Liver (tissue), 8 donors: ENCODE measurements at regions not wholly inside any gene's neighbourhood (a gene's known extent, or its start where the extent isn't known, plus 50 kb on each side); places are given as distances from the start of the nearest gene placed in this dataset.

ENCODE experiments used
- DNase-seq: peaks from one replicate; pipeline ENCODE4 v3.0.0-alpha.2; 2017; ENCODE audit warnings: low spot score
- H3K27ac ChIP-seq, 2 donors: one replicate each; pipeline ENCODE4 v1.7.0; 2013; ENCODE audit warnings: inconsistent platforms in 2 of 2, low read length in 2 of 2, control low read depth in 1 of 2, low read depth in 1 of 2, mild to moderate bottlenecking in 1 of 2
- H3K27me3 ChIP-seq, 4 donors: one replicate each; pipeline versions ENCODE4 v1.6.1 to v1.7.0; 2013; ENCODE audit warnings: low read length in 3 of 4, inconsistent platforms in 1 of 4, mild to moderate bottlenecking in 1 of 4, moderate library complexity in 1 of 4; ENCODE audit not compliant: control insufficient read depth in 4 of 4, insufficient read depth in 4 of 4
- H3K36me3 ChIP-seq, 4 donors: one replicate each; pipeline versions ENCODE4 v1.6.1 to v1.7.0; 2013; ENCODE audit warnings: low read length in 3 of 4, mild to moderate bottlenecking in 3 of 4, low read depth in 1 of 4, moderate library complexity in 1 of 4; ENCODE audit not compliant: control insufficient read depth in 4 of 4, insufficient read depth in 3 of 4
- H3K4me1 ChIP-seq, 4 donors: one replicate each; pipeline versions ENCODE4 v1.6.1 to v1.7.0; 2013; ENCODE audit warnings: low read length in 3 of 4, mild to moderate bottlenecking in 3 of 4, moderate library complexity in 1 of 4; ENCODE audit not compliant: control insufficient read depth in 4 of 4, insufficient read depth in 4 of 4
- H3K4me3 ChIP-seq, 3 donors: one replicate each; pipeline versions ENCODE4 v1.6.1 to v1.7.0; 2013; ENCODE audit warnings: low read length in 3 of 3, control low read depth in 1 of 3, low read depth in 1 of 3, mild to moderate bottlenecking in 1 of 3
- H3K9ac ChIP-seq, 2 donors: one replicate each; pipeline ENCODE4 v1.7.0; 2013; ENCODE audit warnings: low read length in 2 of 2, mild to moderate bottlenecking in 2 of 2, moderate library complexity in 2 of 2, control low read depth in 1 of 2, low read depth in 1 of 2
- H3K9me3 ChIP-seq, 4 donors: one replicate each; pipeline versions ENCODE4 v1.6.1 to v1.7.0; 2013; ENCODE audit warnings: low read length in 3 of 4; ENCODE audit not compliant: control insufficient read depth in 4 of 4
- ATF3 ChIP-seq: IDR thresholded peaks from 2 replicates; pipeline ENCODE4 v1.6.1; 2016; ENCODE audit warnings: antibody characterized with exemption
- EGR1 ChIP-seq, 2 donors: IDR thresholded peaks; 2 replicates each; pipeline ENCODE4 v1.6.1; 2016 to 2018; ENCODE audit warnings: antibody characterized with exemption in 2 of 2, low read depth in 2 of 2
- FOXA1 ChIP-seq: IDR thresholded peaks from 2 replicates; pipeline ENCODE4 v1.6.1; 2016; ENCODE audit warnings: antibody characterized with exemption
- FOXA2 ChIP-seq: IDR thresholded peaks from 2 replicates; pipeline ENCODE4 v1.6.1; 2016; ENCODE audit warnings: antibody characterized with exemption
- GABPA ChIP-seq, 2 donors: IDR thresholded peaks in 1 of 2; conservative IDR thresholded peaks in 1 of 2; 2 replicates each; pipeline ENCODE4 v1.6.1; 2016; ENCODE audit warnings: antibody characterized with exemption in 2 of 2, mild to moderate bottlenecking in 1 of 2, moderate library complexity in 1 of 2
- HNF4A ChIP-seq, 2 donors: conservative IDR thresholded peaks; 2 replicates each; pipeline ENCODE4 v1.6.1; 2016; ENCODE audit warnings: antibody characterized with exemption in 2 of 2, mild to moderate bottlenecking in 2 of 2
- HNF4G ChIP-seq: IDR thresholded peaks from 2 replicates; pipeline ENCODE4 v1.6.1; 2016; ENCODE audit warnings: antibody characterized with exemption
- JUND ChIP-seq, 2 donors: IDR thresholded peaks; 2 replicates each; pipeline ENCODE4 v1.6.1; 2016; ENCODE audit warnings: antibody characterized with exemption in 2 of 2
- NR2F2 ChIP-seq: IDR thresholded peaks from 2 replicates; pipeline ENCODE4 v1.6.1; 2016; ENCODE audit warnings: antibody characterized with exemption
- RAD21 ChIP-seq, 2 donors: IDR thresholded peaks; 2 replicates each; pipeline ENCODE4 v1.6.1; 2016; ENCODE audit warnings: antibody characterized with exemption in 2 of 2, mild to moderate bottlenecking in 2 of 2
- REST ChIP-seq: IDR thresholded peaks from 2 replicates; pipeline ENCODE4 v1.6.1; 2016; ENCODE audit warnings: antibody characterized with exemption, mild to moderate bottlenecking
- RXRA ChIP-seq, 2 donors: IDR thresholded peaks; 2 replicates each; pipeline ENCODE4 v1.6.1; 2017 to 2018; ENCODE audit warnings: antibody characterized with exemption in 2 of 2, mild to moderate bottlenecking in 1 of 2
- SP1 ChIP-seq: IDR thresholded peaks from 2 replicates; pipeline ENCODE4 v1.6.1; 2018; ENCODE audit warnings: antibody characterized with exemption, mild to moderate bottlenecking
- TAF1 ChIP-seq: conservative IDR thresholded peaks from 2 replicates; pipeline ENCODE4 v1.6.1; 2016; ENCODE audit warnings: antibody characterized with exemption, mild to moderate bottlenecking
- YY1 ChIP-seq: IDR thresholded peaks from 2 replicates; pipeline ENCODE4 v1.6.1; 2016; ENCODE audit warnings: antibody characterized with exemption, mild to moderate bottlenecking
- WGBS: extraction: QIAGEN DNeasy Blood & Tissue Kit; methylation state at CpG from one replicate; pipeline ENCODE4 v1.1.7; 2013; 5-methylcytosine and 5-hydroxymethylcytosine counted together
- TF ChIP-seq, protein P1 (sequence below): fragments of 150-350 bp; IDR thresholded peaks from 2 replicates; pipeline ENCODE4 v1.5.1; 2017; ENCODE audit warnings: improper control_type of control experiment, low read depth, low read length; ENCODE audit not compliant: missing input control
- TF ChIP-seq, protein P2 (sequence below): IDR thresholded peaks from 2 replicates; pipeline ENCODE4 v1.6.1; 2016; ENCODE audit warnings: antibody characterized with exemption
- TF ChIP-seq, protein P3 (sequence below): IDR thresholded peaks from 2 replicates; pipeline ENCODE4 v1.6.1; 2016; ENCODE audit warnings: antibody characterized with exemption
- donor health status: healthy.
- donor health status: healthy.
- donor health status: healthy.
- donor health status: healthy.
- donor health status: healthy.

DNA sequence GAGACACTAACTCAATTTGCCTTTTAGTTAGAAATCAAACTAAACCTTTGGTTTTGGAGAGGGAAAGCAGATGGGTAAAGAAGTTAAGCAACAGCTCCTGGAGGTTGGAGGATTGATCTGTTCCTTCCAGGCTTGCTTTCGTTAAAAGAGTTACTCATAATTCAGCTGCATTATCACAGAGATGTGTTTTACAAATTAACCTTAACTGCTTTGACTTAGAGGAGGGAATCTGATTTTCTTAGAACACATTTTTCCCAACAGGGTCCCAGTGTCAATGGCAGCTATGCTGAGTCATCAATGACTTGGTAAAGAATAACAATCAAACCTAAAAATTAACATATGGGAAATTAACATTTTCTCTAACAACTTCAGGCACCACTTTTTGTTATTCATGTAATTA lies 113.4 kb downstream of the COPS8 start:
- Histone ChIP-seq H3K36me3 (no peaks in the 10 kb centered on the region), H3K4me3 (no peak overlapping the region), H3K9me3 (peaks cover 0 to 4% (median 3%) of the 10 kb centered on the region in 4 donors), H3K27ac (no peak overlapping the region), H3K4me1 (no peaks in the 10 kb centered on the region), H3K9ac (no peak overlapping the region), H3K27me3 (no peaks in the 10 kb centered on the region)
- 69% methylated on average over 1 of the region's 1 CpG for WGBS
- TF ChIP-seq, protein P1, sequence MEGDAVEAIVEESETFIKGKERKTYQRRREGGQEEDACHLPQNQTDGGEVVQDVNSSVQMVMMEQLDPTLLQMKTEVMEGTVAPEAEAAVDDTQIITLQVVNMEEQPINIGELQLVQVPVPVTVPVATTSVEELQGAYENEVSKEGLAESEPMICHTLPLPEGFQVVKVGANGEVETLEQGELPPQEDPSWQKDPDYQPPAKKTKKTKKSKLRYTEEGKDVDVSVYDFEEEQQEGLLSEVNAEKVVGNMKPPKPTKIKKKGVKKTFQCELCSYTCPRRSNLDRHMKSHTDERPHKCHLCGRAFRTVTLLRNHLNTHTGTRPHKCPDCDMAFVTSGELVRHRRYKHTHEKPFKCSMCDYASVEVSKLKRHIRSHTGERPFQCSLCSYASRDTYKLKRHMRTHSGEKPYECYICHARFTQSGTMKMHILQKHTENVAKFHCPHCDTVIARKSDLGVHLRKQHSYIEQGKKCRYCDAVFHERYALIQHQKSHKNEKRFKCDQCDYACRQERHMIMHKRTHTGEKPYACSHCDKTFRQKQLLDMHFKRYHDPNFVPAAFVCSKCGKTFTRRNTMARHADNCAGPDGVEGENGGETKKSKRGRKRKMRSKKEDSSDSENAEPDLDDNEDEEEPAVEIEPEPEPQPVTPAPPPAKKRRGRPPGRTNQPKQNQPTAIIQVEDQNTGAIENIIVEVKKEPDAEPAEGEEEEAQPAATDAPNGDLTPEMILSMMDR, result no peak
- TF ChIP-seq FOXA1 (no peak), ATF3 (no peak), EGR1 (IDR thresholded peaks at IDR 0.05; ENCODE audit: low read depth in 2 of 2) (no peak), RXRA (IDR thresholded peaks at IDR 0.05) (no peak), SP1 (no peak)
- TF ChIP-seq, protein P2, sequence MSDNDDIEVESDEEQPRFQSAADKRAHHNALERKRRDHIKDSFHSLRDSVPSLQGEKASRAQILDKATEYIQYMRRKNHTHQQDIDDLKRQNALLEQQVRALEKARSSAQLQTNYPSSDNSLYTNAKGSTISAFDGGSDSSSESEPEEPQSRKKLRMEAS, result no peak
- DNase-seq, result no peak

DNA sequence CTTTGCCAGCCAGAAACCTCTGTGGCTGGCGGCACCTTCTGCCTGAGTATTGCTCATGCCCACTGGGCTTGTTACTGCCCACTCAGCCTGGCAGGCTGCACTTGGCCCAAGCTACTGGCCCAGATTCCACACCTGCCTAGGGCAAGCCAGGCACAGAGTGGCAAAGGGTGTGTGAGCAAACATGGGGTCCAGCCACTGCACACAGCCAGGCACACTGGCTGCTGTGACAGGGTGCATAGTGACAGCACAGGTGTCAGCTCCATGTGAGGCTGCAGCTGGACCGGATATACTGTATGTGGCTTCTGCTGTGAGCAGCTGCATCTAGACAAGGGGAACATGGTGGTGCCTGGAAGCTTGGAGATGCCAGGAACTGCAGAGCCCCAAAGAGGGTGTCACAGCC lies 113.9 kb downstream of the COPS8 start:
- H3K27ac ChIP-seq, result no peak overlapping the region
- TF ChIP-seq FOXA1, result no peak
- no peak for TF ChIP-seq FOXA2
- TF ChIP-seq HNF4G, result no peak
- TF ChIP-seq RXRA (IDR thresholded peaks at IDR 0.05), result no peak
- TF ChIP-seq NR2F2, result no peak
- TF ChIP-seq GABPA (IDR thresholded peaks at IDR 0.05 in 1 of 2, conservative IDR thresholded peaks at IDR 0.05 in 1 of 2), result no peak
- TF ChIP-seq RAD21 (IDR thresholded peaks at IDR 0.05), result no peak
- no peak for TF ChIP-seq EGR1 (IDR thresholded peaks at IDR 0.05; ENCODE audit: low read depth in 2 of 2)
- TF ChIP-seq SP1, result no peak
- TF ChIP-seq, protein P3, sequence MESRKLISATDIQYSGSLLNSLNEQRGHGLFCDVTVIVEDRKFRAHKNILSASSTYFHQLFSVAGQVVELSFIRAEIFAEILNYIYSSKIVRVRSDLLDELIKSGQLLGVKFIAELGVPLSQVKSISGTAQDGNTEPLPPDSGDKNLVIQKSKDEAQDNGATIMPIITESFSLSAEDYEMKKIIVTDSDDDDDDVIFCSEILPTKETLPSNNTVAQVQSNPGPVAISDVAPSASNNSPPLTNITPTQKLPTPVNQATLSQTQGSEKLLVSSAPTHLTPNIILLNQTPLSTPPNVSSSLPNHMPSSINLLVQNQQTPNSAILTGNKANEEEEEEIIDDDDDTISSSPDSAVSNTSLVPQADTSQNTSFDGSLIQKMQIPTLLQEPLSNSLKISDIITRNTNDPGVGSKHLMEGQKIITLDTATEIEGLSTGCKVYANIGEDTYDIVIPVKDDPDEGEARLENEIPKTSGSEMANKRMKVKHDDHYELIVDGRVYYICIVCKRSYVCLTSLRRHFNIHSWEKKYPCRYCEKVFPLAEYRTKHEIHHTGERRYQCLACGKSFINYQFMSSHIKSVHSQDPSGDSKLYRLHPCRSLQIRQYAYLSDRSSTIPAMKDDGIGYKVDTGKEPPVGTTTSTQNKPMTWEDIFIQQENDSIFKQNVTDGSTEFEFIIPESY, result no peak
- TF ChIP-seq HNF4A (conservative IDR thresholded peaks at IDR 0.05), result no peak
- no peak for TF ChIP-seq ATF3
- TF ChIP-seq TAF1, result no peak
- TF ChIP-seq, protein P2, result no peak
- TF ChIP-seq YY1, result no peak
- TF ChIP-seq JUND (IDR thresholded peaks at IDR 0.05), result no peak
- no peak for TF ChIP-seq REST
- TF ChIP-seq, protein P1, result no peak
- H3K9ac ChIP-seq, result no peak overlapping the region
- no peak overlapping the region for H3K4me3 ChIP-seq
- DNase-seq, result peak; percentile 27
- WGBS, result 89% methylated on average over 2 of the region's 2 CpGs
- H3K27me3 ChIP-seq, result no peaks in the 10 kb centered on the region
- H3K4me1 ChIP-seq, result no peaks in the 10 kb centered on the region
- H3K36me3 ChIP-seq, result no peaks in the 10 kb centered on the region
- peaks cover 0 to 4% (median 3%) of the 10 kb centered on the region in 4 donors for H3K9me3 ChIP-seq
